GM18507 (cell line): ENCODE measurements at regions not wholly inside any gene's neighbourhood (a gene's known extent, or its start where the extent isn't known, plus 50 kb on each side); places are given as distances from the start of the nearest gene placed in this dataset.

ENCODE experiments used
- DNase-seq: peaks from one replicate; pipeline ENCODE4 v3.0.0; 2011; ENCODE audit warnings: low read depth; ENCODE audit not compliant: insufficient read length; ENCODE audit errors: extremely low spot score
- FAIRE-seq: peaks from 2 replicates; lab custom pipeline; 2011; peaks lifted over from hg19 to GRCh38; lab: Jason Lieb, UNC

- DNase-seq: no peak
- no peak for FAIRE-seq
These were observed 256.8 kb downstream of the INSC start for GRCh38 chr11:15371533-15371932.

GRCh38 chr11:15374418-15374817 lies 259.7 kb downstream of the INSC start:
- FAIRE-seq (no peak), DNase-seq (no peak)

- no peak for DNase-seq
- FAIRE-seq: no peak
These were observed 264.2 kb downstream of the INSC start for GRCh38 chr11:15378941-15379340.

GRCh38 chr11:15379483-15379882 lies 264.8 kb downstream of the INSC start:
- no peak for FAIRE-seq
- no peak for DNase-seq

GRCh38 chr11:15390857-15391256 lies 276.1 kb downstream of the INSC start:
- DNase-seq (no peak), FAIRE-seq (no peak)

GRCh38 chr11:15396778-15397177 lies 282.1 kb downstream of the INSC start:
- DNase-seq: no peak
- FAIRE-seq: no peak

GRCh38 chr11:15406851-15407351 lies 292.2 kb downstream of the INSC start:
- no peak for DNase-seq
- no peak for FAIRE-seq

GRCh38 chr11:15412054-15412453 lies 297.3 kb downstream of the INSC start:
- FAIRE-seq (no peak), DNase-seq (no peak)

GRCh38 chr11:15418921-15419320 lies 304.2 kb downstream of the INSC start:
- FAIRE-seq: no peak
- no peak for DNase-seq

- DNase-seq (no peak), FAIRE-seq (no peak)
These were observed 305.0 kb downstream of the INSC start for GRCh38 chr11:15419696-15420095.

- no peak for FAIRE-seq
- no peak for DNase-seq
These were observed 315.7 kb downstream of the INSC start for GRCh38 chr11:15430381-15430780.

GRCh38 chr11:15434529-15434928 lies 319.8 kb downstream of the INSC start:
- FAIRE-seq (no peak), DNase-seq (no peak)

GRCh38 chr11:15446315-15446714 lies 331.6 kb downstream of the INSC start:
- no peak for DNase-seq
- FAIRE-seq: no peak

GRCh38 chr11:15446929-15447328 lies 332.2 kb downstream of the INSC start:
- FAIRE-seq: no peak
- no peak for DNase-seq

GRCh38 chr11:15451713-15452112 lies 337.0 kb downstream of the INSC start:
- DNase-seq (no peak), FAIRE-seq (no peak)

GRCh38 chr11:15453211-15453765 lies 338.6 kb downstream of the INSC start:
- FAIRE-seq (no peak), DNase-seq (no peak)

GRCh38 chr11:15468466-15468865 lies 353.7 kb downstream of the INSC start:
- DNase-seq (no peak), FAIRE-seq (no peak)

- DNase-seq (no peak), FAIRE-seq (no peak)
These were observed 356.5 kb downstream of the INSC start for GRCh38 chr11:15471048-15471894.

GRCh38 chr11:15471895-15472799 lies 357.4 kb downstream of the INSC start:
- no peak for DNase-seq
- no peak for FAIRE-seq
